Stimulated activated CD4-positive, alpha-beta T cell treated with anti-CD3 and anti-CD28 coated beads, TNF-alpha, amount 100 ng/mL, for 4 hours (primary cell): ENCODE measurements at regions not wholly inside any gene's neighbourhood (a gene's known extent, or its start where the extent isn't known, plus 50 kb on each side); places are given as distances from the start of the nearest gene placed in this dataset.

Source experiments
- DNase-seq, 3 experiments: peaks; one replicate each; pipeline ENCODE4 v3.0.0-alpha.2; 2020; ENCODE audit warnings: low read depth in 3 of 3

DNA sequence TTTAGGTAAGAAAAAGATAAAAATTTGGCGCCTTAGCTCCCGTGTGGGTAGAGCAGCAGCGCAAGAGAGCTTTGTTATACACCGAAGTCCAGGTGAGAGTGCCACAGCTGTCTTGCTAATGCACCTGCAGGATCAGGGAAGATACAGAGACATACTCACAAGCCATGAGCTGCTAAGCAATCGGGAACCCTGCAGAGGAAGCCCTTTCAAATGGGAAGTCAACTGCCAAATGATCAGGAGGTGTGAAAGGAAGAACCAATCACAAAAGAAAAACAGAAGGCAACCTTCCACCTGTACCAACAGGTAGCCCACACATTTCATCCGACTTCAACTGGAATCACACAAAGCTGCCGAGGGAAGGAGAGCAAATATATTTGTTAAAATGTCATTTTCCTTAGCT lies 610.5 kb upstream of the PFKP start:
- DNase-seq, result no peak

DNA sequence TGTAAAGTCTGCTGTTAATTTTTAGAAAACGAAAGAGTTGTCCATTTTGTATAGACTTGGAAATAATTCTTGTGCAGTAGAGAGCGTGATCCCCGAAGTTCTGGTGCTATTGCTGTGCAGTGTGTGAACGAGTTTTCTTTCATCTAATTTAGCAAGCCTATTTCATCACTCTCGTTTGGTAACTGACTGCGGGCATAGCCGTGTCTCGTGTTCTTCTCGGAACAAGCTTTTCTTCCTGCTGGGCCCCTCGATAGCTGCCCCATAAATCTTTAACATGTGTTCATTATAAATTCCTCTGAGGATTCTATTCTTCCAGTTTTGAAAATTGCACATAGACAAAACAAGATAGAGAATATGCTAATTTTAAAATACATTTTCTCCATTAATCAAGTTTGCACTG lies 622.0 kb upstream of the PFKP start:
- no peak for DNase-seq

DNA sequence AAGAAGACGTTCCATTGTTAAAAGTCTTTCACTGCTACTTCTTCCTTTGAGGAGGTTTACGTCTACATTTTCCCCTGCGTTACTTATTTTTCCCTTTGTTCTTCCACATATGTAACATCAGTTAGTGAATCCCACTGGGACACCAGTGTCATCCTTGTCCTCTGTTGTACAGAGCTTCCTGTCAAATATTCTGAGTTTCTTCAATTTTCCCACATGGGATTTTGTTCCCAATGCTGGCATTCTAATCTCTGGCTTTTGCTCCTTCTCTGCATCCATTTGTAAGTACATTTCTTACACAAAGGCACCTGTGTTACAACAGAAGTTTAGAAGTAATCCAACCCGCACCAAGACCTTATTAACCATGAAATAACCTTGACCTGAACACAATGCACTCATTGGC lies 627.4 kb upstream of the PFKP start:
- DNase-seq, result no peak

DNA sequence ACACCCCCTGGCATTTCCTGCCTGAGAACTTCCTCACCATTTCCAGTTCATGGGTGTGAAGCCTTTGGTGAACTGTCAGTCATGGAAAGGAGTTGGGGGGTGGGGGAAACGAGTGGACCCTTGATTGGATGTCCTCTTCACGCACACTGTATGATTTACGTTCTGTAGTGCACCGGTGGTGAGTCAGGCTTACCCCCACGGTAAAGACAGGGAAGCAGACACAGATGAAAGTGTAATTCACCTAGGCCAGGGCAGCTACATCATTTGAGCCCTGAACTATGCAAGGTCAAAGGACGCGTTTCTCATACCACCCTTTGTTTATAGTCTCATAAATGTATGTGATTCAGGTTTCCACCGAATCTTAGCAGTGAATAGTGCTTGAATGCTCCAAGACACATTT lies 628.3 kb upstream of the PFKP start:
- DNase-seq, result no peak

DNA sequence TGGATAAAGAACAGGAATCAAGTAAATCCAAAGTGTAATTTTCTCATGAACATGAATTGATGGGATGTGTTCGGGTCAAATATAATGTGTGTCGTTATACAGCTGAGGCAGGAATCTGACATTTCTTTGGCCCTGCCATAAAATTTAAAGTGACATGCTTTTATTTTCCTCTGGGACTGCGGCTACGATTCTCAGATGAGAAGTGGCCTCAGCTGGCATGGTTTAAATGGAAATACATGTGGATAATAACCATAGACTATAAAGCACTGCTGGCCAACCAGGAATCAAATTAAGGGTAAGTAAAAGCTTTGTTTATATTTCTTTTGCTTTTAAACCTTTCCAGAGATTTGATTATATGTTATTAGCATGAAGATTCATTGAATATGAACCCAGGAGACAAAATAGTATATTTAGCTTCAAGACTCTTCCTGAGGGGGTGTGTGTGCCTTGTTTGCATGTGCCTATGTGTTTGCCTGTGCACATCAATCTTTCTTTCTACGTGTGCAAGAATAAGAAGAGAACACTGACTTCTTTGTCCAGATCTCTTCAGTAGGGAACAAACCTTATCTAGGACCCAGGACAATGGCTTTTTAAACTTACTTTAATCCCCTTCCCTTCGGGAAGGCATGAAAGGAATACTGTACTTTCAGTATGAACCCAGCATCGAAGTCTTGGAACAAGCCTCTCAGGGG lies 629.0 kb upstream of the PFKP start:
- DNase-seq, result no peak

DNA sequence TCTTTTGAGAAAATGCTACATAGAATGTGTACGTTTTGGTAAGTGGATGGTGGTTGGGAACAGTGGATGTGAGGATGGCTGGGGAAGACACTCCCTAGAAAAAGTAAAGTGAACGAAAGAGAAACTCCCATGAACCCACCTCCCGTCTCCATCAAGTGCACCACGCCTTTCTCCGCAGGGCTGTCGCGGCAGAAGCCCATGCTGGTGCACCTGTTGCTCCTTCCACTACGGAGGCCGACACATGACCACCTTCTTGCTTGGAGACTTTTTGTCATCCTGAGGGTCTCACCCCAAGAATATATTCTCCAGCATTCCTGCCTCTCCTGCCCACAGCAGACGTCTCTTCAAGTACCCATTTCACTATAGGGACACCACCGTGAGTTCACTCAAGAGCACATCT lies 630.4 kb upstream of the PFKP start:
- no peak for DNase-seq

DNA sequence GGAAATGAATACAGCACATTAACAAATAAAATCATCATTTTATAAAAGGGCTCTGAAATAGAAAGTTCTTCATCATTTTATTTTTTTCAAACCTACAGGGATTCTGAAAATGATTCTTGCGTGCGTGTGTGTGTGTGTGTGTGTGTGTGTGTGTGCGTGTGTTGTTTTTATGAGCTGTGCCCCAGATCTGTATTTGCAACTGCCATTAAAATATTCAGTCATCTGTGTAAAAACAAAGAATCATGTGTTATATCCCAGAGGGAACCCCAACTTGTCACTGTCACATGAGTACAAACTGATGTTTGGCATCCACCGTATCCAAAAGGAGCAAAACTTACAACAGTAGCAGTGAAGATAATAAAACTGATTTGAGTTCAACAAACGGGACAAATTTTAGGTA lies 635.4 kb upstream of the PFKP start:
- no peak for DNase-seq

DNA sequence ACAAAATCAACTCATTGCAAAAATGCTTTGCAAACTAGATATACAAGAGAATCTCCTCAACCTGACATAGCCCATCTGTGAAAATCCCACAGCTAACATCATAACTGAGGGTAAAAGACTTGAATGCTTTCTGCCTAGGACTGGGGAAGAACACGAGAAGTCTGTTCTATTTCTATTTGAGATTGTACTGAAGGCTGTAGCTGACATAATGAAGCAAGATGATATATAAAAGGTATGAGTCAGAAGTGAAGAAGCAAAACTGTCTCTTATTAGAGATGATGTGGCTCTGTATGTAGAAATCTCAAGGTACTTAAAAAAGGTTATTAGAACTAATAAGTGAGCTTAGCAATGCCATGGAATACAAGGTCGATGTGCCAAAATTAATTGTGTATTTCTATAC lies 639.9 kb upstream of the PFKP start:
- no peak for DNase-seq

DNA sequence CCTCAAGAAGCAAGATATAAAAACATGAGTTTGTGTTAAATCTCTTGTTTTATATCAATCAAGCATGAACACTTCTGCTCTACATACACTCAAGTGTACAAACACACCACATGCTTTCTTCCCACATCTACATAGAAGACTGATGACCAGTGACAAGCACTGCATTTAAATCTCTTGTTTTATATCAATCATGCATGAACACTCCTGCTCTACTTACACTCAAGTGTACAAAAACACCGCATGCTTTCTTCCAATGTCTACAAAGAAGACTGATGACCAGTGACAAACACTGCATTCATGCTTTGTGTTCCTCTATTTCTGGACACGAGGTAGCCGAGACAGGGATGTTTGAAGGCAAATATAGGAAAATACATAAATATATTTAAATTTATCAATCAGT lies 642.0 kb upstream of the PFKP start:
- no peak for DNase-seq

DNA sequence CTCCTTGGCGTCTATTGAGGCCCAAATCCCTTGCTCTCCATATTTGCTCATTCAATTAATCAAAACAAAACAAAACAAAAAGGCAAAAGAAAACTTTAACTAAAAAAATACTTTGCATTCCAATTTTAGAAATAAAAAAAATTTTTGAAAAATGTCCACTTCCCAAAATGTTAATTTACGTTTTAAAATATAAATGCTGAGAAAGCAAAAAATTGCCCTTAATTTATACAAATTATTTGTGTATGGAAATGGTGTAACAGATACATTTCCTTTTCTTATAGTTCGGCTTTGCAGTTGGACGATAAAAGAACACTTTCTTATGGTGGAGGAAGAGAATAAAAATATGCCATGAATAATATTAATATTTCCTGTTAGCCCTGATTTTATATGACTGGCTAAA lies 652.8 kb upstream of the PFKP start:
- DNase-seq, result no peak

DNA sequence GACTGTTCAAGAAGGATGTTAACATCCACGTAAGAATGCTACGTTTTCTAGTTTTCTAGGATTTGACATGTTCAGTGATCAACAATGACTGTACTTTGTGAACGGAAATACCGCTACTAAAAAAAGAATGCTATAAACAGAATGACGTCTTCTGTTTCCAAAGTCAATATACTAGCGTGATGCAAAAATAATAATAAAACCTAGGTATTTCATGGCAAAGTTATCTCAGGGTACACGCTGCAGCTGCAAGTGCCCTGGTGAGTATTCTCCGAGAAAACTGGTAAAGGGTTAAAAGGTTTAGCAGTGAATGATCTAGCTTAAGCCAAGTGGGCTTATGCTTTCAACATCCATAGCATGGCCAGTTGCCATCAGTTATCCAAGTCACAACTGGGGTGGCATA lies 653.3 kb upstream of the PFKP start:
- DNase-seq, result no peak

DNA sequence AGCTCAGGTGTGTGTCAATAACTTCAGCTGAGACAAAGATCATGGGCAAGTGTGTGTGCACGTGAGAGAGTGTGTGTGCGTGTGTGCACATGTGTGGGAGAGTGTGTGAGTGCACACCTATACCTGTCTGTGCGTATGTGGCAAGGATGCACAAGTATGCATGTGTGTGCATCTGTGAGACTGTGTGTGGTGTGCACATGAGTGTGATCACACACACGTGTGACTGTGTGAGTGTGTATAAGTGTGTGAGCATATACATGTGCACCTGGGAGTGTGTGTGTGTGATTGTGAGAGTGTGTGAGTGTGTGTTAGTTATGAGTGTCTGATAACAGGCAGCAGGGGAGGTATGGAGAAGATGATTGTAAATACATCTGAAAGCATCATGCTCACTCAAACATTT lies 657.3 kb upstream of the PFKP start:
- DNase-seq, result no peak

DNA sequence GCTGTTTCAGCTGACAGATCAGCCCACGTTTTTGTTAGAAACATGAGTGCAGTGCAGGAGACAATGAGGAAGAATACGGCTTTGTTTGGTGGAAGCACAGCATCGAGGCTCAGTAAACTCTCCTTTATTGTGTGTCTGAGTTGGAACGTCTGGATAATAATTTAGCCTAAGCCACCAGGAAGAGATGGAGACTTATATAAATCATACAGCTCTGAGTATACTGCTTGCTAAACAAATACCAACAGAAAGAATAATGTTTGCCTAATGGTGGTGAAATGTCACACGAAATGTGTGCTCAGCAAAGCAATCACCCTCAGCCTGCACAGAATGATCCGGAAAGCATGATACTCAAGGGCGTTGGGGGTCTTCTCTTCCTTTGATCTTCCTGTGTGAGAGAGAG lies 664.1 kb upstream of the ADARB2 start:
- no peak for DNase-seq

DNA sequence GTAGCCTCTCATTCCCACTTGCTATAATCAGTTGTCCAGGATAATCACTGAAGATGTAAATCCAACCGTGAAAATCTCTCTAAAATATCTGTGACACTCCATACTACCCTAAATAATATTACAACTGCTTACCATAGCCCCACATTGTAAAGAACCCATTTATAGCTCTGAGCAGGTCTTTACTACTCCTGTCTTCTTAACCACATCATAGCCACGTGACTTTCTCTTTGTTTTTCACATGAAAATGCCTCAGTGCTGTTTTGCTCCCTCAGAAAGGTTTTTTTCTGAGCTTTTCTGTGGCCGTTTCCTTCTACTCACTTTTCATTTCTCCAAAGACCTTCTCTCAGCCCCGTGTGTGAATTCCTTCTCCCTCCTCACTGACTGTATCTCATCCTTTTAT lies 662.2 kb upstream of the ADARB2 start:
- DNase-seq, result no peak

DNA sequence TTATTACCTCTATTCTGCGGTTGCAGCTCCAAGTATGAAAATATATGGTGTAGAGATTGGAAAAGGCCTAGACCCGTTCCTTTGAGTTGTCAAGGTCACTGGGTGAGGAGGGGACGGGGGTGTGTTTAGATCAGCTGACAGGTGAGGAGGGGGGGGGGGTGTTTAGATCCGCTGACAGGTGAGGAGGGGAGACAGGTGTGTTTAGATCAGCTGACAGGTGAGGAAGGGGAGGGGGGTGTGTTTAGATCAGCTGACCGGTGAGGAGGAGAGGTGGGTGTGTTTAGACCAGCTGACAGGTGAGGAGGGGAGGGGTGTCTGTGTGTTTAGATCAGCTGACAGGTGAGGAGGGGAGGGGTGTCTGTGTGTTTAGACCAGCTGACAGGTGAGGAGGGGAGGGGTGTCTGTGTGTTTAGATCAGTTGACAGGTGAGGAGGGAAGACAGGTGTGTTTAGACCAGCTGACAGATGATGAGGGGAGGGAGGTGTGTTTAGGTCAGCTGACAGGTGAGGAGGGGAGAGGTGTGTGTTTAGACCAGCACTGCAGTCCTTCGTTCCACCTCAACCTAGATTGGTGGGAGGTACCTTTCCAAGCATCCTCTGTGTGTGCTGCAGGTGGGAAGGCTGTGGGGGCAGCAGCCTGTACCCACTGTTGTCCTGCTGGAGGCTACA lies 655.0 kb upstream of the ADARB2 start:
- DNase-seq, result no peak

DNA sequence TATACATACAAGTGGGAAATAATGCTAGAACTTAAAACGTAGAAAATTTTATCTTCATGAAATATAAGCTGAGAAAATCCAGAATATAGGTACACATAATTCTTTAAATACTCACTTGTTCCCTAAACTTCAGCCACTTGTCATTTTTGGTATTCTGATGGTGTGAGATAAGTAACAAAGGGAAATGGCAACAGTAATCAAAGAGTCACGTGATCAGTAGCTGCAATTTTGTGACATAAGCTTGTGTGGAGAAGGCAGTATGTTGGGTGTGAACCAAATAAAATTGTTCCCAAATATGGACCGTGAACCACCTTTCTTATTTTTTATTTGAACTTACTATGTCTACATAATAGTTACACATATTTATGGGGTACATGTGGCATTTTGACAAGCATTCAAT lies 650.3 kb upstream of the ADARB2 start:
- no peak for DNase-seq

DNA sequence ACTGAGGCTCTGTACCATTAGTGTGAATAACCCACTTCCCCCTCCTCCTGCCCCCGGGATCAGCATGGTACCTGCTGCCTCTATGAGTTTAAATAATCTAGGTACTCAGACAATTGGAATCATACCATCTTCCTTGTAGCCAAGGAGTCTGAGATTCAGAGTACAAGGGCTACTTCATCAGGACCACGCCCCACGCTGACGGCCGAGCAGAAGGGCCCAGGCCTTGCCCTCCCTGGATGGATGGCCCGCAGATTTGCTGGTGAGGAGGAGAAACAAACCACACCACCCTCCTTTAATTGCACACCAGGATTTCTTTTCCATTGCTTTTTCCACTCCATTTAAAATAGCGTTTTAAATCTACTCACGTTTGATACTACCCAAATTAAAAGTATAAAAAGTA lies 649.9 kb upstream of the ADARB2 start:
- DNase-seq, result no peak

DNA sequence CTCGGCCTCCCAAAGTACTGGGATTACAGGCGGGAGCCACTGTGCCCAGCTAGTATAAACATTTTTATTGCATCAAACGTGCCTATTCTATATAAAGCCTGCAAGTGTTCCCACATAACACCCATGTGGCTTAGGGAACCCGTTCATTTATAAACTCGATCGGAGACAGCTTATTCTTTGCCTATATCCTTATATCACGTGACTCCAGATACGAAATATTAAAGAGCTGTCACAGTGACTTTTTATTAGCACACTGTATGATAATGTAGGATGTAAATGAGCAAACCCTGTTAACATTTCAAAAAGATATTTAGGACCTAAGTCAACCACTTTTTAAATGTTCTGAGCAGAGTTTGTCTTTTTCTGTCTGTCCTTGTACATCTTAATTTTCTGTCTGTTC lies 642.9 kb upstream of the ADARB2 start:
- no peak for DNase-seq

DNA sequence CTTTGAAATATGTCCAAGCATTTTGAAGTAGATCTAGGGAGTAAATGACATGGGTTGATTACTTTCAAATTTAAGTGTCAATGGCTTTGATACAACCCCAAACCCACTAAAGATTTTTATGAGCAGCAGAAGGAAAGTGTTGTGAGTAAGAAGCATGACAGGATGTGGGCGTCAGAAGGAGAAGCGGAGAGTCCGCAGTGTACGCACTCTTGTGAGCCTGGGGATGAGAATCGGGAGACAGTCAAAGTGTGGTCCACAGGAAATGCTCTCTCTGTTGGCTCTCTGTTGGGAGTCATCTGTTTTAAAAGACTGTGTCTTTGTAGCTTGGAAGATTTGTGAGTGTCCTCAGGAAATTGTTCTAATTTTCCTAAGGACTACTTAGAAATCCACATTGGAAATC lies 629.8 kb upstream of the ADARB2 start:
- DNase-seq, result no peak

DNA sequence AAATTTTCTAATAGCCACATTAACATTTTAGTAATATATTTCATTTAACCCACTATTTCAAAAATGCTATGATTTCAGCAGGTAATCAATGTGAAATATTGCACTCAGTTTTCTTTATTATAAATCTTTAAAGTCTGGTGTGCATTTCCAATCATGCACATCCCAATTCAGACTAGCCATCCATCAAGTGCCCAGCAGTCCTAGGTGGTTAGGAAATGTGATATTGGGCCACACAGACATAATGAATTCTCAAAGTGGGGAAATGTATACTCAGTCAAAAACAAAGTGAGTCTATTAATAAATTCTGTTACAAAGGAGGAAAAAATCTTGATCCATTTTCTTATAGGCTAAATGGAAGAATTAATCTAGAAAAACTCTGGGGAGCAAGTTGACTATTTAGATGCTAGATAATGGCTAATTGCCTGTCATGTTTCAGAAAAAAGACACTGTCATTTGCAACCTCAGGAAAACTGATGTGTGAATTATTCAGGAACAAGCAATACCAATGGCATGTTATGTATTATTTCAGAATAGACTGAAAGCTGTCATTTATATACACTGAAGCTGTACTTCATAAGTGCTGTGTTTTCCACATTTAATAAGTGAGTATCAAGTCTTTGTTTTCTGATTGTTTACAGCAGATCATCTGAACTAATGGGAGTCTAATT lies 629.1 kb upstream of the ADARB2 start:
- no peak for DNase-seq

DNA sequence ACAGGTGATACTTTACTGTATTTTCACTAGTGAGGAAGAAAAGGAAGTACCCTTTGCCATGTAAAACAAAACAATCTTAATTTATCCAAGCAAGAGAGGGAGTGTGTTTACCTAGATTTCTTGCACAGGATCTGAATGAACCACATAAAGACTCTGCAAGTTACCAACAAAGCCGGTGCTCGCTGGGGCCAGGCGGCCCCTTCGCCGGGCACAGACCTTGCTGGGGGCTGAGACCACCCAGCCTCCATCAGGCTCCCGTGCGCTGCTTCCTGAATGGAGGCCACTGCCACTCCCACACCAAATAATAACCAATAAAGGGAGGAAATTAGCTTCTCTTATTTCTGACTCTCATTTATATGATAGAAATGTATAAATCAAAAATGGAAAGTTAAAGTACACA lies 625.0 kb upstream of the ADARB2 start:
- DNase-seq, result no peak

DNA sequence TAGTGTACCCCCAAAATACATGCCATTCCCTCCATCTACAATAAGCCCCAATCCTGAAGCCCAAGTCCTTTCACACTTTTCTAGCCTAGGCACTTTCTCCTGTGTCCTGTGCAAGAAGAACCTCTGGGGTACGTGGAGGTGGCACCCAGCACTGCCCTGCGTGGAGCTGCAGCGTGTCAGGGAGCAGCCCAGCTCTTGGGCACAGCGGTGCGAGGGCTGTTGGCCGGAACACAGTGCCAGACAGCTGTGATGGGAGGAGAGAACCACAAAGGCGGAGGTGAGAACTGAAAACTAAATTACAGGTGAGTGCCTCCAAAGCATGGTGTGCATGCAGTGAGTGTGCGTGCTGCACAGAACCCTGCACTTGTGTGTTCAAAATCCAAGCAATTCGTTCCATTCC lies 621.3 kb upstream of the ADARB2 start:
- DNase-seq, result no peak

DNA sequence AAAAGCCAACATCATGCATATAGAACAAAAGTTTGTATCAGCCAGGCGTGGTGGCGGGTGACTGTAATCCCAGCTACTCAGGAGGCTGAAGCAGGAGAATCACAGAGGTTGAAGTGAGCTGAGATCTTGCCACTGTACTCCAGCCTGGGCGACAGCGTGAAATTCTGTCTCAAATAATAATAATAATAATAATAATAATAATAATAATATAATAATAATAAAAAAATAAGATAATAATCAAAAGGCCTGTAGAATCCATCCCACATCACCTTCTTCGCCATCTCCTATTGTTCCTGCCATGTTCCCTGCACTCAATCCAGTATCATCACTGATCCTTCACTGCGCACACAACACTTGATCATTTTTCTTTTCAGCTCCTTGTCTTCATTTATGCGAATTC lies 619.3 kb upstream of the ADARB2 start:
- no peak for DNase-seq

DNA sequence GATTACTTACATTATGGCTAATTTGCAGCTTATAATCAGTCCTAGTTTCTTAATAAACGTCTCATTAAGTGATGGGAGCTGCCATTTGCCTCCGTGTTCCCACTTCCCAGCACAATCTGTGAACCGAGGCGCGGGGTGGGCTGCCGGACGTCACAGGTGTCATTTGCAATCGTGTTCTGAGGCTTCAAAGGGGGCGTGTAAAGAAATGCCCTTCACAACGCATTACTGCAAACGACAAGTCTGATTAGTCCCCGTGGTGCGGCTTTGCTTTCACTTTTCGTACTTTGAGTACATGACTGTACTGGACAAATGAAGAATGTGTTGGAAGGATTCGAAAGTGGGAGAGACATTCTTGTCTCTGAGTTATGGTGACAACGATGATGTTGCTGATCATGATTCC lies 614.2 kb upstream of the ADARB2 start:
- no peak for DNase-seq
